ENCODE measurements at regions not wholly inside any gene's neighbourhood (a gene's known extent, or its start where the extent isn't known, plus 50 kb on each side); places are given as distances from the start of the nearest gene placed in this dataset.

- H3K27me3 ChIP-seq (ENCODE audit: insufficient read depth), result no peaks in the 10 kb centered on the region
- ATAC-seq, result no peak
- Mint-ChIP-seq H3K36me3 (ENCODE audit: low read depth) (no peaks in the 10 kb centered on the region), H3K27me3 (ENCODE audit: insufficient read depth, low read depth, poor library complexity) (no peaks in the 10 kb centered on the region), H3K9me3 (no peaks in the 10 kb centered on the region), H3K27ac (no peak overlapping the region), H3K4me1 (no peaks in the 10 kb centered on the region), H3K4me3 (no peak overlapping the region)
- no peak overlapping the region for H3K4me3 ChIP-seq
- H3K27ac ChIP-seq (ENCODE audit: low read depth), result no peak overlapping the region
- H2AFZ ChIP-seq, result no peak overlapping the region
- DNase-seq (ENCODE audit: low spot score), result no peak
- no peaks in the 10 kb centered on the region for H3F3A ChIP-seq (replicated peaks; ENCODE audit: low read depth)
- H3K4me1 ChIP-seq (ENCODE audit: insufficient read depth), result no peaks in the 10 kb centered on the region
- no peaks in the 10 kb centered on the region for H3K36me3 ChIP-seq (ENCODE audit: insufficient read depth)
- TF ChIP-seq, protein P1, sequence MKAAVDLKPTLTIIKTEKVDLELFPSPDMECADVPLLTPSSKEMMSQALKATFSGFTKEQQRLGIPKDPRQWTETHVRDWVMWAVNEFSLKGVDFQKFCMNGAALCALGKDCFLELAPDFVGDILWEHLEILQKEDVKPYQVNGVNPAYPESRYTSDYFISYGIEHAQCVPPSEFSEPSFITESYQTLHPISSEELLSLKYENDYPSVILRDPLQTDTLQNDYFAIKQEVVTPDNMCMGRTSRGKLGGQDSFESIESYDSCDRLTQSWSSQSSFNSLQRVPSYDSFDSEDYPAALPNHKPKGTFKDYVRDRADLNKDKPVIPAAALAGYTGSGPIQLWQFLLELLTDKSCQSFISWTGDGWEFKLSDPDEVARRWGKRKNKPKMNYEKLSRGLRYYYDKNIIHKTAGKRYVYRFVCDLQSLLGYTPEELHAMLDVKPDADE (IDR thresholded peaks at IDR 0.05), result no peak
- TF ChIP-seq EZH2 (IDR thresholded peaks at IDR 0.05; ENCODE audit: low read depth, unreplicated experiment) (no peak), CREB1 (CRISPR knock-in tag; IDR thresholded peaks at IDR 0.05; ENCODE audit: low read depth) (no peak), NANOG (IDR thresholded peaks at IDR 0.05; ENCODE audit: borderline replicate concordance) (no peak), STAT1 (IDR thresholded peaks at IDR 0.05; ENCODE audit: unreplicated experiment) (no peak), ZNF114 (CRISPR knock-in tag; IDR thresholded peaks at IDR 0.05) (no peak), CTCF (conservative IDR thresholded peaks at IDR 0.05; ENCODE audit: low read depth in 2 of 2) (no peak), EZH2phosphoT487 (IDR thresholded peaks at IDR 0.05; ENCODE audit: unreplicated experiment) (no peak), ZNF331 (CRISPR knock-in tag; IDR thresholded peaks at IDR 0.05; ENCODE audit: low read depth) (no peak), JUNB (IDR thresholded peaks at IDR 0.05; ENCODE audit: unreplicated experiment) (no peak), POLR2AphosphoS5 (IDR thresholded peaks at IDR 0.05; ENCODE audit: low read depth) (no peak)
- TF ChIP-seq, protein P2, sequence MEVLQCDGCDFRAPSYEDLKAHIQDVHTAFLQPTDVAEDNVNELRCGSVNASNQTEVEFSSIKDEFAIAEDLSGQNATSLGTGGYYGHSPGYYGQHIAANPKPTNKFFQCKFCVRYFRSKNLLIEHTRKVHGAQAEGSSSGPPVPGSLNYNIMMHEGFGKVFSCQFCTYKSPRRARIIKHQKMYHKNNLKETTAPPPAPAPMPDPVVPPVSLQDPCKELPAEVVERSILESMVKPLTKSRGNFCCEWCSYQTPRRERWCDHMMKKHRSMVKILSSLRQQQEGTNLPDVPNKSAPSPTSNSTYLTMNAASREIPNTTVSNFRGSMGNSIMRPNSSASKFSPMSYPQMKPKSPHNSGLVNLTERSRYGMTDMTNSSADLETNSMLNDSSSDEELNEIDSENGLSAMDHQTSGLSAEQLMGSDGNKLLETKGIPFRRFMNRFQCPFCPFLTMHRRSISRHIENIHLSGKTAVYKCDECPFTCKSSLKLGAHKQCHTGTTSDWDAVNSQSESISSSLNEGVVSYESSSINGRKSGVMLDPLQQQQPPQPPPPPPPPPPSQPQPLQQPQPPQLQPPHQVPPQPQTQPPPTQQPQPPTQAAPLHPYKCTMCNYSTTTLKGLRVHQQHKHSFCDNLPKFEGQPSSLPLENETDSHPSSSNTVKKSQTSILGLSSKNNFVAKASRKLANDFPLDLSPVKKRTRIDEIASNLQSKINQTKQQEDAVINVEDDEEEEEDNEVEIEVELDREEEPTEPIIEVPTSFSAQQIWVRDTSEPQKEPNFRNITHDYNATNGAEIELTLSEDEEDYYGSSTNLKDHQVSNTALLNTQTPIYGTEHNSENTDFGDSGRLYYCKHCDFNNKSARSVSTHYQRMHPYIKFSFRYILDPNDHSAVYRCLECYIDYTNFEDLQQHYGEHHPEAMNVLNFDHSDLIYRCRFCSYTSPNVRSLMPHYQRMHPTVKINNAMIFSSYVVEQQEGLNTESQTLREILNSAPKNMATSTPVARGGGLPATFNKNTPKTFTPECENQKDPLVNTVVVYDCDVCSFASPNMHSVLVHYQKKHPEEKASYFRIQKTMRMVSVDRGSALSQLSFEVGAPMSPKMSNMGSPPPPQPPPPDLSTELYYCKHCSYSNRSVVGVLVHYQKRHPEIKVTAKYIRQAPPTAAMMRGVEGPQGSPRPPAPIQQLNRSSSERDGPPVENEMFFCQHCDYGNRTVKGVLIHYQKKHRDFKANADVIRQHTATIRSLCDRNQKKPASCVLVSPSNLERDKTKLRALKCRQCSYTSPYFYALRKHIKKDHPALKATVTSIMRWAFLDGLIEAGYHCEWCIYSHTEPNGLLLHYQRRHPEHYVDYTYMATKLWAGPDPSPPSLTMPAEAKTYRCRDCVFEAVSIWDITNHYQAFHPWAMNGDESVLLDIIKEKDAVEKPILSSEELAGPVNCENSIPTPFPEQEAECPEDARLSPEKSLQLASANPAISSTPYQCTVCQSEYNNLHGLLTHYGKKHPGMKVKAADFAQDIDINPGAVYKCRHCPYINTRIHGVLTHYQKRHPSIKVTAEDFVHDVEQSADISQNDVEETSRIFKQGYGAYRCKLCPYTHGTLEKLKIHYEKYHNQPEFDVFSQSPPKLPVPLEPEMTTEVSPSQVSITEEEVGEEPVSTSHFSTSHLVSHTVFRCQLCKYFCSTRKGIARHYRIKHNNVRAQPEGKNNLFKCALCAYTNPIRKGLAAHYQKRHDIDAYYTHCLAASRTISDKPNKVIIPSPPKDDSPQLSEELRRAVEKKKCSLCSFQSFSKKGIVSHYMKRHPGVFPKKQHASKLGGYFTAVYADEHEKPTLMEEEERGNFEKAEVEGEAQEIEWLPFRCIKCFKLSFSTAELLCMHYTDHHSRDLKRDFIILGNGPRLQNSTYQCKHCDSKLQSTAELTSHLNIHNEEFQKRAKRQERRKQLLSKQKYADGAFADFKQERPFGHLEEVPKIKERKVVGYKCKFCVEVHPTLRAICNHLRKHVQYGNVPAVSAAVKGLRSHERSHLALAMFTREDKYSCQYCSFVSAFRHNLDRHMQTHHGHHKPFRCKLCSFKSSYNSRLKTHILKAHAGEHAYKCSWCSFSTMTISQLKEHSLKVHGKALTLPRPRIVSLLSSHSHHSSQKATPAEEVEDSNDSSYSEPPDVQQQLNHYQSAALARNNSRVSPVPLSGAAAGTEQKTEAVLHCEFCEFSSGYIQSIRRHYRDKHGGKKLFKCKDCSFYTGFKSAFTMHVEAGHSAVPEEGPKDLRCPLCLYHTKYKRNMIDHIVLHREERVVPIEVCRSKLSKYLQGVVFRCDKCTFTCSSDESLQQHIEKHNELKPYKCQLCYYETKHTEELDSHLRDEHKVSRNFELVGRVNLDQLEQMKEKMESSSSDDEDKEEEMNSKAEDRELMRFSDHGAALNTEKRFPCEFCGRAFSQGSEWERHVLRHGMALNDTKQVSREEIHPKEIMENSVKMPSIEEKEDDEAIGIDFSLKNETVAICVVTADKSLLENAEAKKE (CRISPR knock-in tag; IDR thresholded peaks at IDR 0.05), result no peak
- TF ChIP-seq, protein P3, sequence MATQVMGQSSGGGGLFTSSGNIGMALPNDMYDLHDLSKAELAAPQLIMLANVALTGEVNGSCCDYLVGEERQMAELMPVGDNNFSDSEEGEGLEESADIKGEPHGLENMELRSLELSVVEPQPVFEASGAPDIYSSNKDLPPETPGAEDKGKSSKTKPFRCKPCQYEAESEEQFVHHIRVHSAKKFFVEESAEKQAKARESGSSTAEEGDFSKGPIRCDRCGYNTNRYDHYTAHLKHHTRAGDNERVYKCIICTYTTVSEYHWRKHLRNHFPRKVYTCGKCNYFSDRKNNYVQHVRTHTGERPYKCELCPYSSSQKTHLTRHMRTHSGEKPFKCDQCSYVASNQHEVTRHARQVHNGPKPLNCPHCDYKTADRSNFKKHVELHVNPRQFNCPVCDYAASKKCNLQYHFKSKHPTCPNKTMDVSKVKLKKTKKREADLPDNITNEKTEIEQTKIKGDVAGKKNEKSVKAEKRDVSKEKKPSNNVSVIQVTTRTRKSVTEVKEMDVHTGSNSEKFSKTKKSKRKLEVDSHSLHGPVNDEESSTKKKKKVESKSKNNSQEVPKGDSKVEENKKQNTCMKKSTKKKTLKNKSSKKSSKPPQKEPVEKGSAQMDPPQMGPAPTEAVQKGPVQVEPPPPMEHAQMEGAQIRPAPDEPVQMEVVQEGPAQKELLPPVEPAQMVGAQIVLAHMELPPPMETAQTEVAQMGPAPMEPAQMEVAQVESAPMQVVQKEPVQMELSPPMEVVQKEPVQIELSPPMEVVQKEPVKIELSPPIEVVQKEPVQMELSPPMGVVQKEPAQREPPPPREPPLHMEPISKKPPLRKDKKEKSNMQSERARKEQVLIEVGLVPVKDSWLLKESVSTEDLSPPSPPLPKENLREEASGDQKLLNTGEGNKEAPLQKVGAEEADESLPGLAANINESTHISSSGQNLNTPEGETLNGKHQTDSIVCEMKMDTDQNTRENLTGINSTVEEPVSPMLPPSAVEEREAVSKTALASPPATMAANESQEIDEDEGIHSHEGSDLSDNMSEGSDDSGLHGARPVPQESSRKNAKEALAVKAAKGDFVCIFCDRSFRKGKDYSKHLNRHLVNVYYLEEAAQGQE (IDR thresholded peaks at IDR 0.05; ENCODE audit: unreplicated experiment), result no peak
- H4K20me1 ChIP-seq (replicated peaks; ENCODE audit: insufficient read depth), result no peaks in the 10 kb centered on the region
- no peaks in the 10 kb centered on the region for H3K9me2 ChIP-seq (ENCODE audit: insufficient read depth)
- H3K4me2 ChIP-seq, result no peak overlapping the region
- no peaks in the 10 kb centered on the region for H3K79me2 ChIP-seq (replicated peaks; ENCODE audit: insufficient read depth)
Measured at GRCh38 chr15:37223089-37223488, 122.7 kb upstream of the MEIS2 start.

Measured in GM23338 (cell line).